ENCODE measurements at regions not wholly inside any gene's neighbourhood (a gene's known extent, or its start where the extent isn't known, plus 50 kb on each side); places are given as distances from the start of the nearest gene placed in this dataset.

DNA sequence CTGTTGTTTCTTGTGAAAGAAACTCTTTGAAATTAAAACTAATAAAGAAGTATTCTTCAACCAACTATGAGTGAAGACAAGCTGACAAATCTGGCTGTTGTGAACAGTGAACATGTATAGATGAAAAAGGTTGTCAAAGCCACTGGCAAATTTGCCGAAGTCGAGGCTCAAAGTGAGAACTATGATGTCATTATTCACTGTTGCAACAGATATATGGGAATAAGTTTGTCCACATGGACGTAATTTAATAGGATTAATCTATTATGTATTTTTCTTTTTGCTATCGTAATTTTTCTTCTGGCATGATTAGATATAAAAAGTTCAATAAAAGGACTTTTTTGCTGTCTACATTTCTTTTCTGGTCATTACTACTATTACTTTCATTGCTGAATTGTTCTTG, 223.2 kb upstream of the ZNF507 start:
- no peak for TF ChIP-seq POLR2A (IDR thresholded peaks at IDR 0.05; ENCODE audit: low read depth, low read length)
- TF ChIP-seq POLR2AphosphoS5 (IDR thresholded peaks at IDR 0.05; ENCODE audit: low read depth, low read length), result no peak
- no peak for TF ChIP-seq TAF1 (IDR thresholded peaks at IDR 0.05; ENCODE audit: borderline replicate concordance, low read depth, low read length)

Measured in GM12892 (cell line).